SKM-1 (cell line): ENCODE measurements at regions not wholly inside any gene's neighbourhood (a gene's known extent, or its start where the extent isn't known, plus 50 kb on each side); places are given as distances from the start of the nearest gene placed in this dataset.

Source experiments
- DNase-seq: peaks from one replicate; lab custom pipeline; 2025; ENCODE audit not compliant: unreplicated experiment; lab: John Stamatoyannopoulos, UW

- DNase-seq = peak; percentile 32
Measured at GRCh38 chr20:19074828-19075516, 137.5 kb upstream of the SLC24A3 start.

- DNase-seq = no peak
Measured at GRCh38 chr20:19077370-19078220, 134.8 kb upstream of the SLC24A3 start.

GRCh38 chr20:19078448-19079373, 133.7 kb upstream of the SLC24A3 start:
- no peak for DNase-seq

GRCh38 chr20:19079536-19080299, 132.7 kb upstream of the SLC24A3 start:
- no peak for DNase-seq

- DNase-seq = no peak
Measured at GRCh38 chr20:19081937-19082336, 130.5 kb upstream of the SLC24A3 start.

- no peak for DNase-seq
Measured at GRCh38 chr20:19083136-19083621, 129.3 kb upstream of the SLC24A3 start.

- no peak for DNase-seq
Measured at GRCh38 chr20:19090332-19090731, 122.1 kb upstream of the SLC24A3 start.

GRCh38 chr20:19094959-19095541, 117.4 kb upstream of the SLC24A3 start:
- no peak for DNase-seq

GRCh38 chr20:19095762-19096161, 116.7 kb upstream of the SLC24A3 start:
- DNase-seq = no peak

GRCh38 chr20:19096843-19097242, 115.6 kb upstream of the SLC24A3 start:
- no peak for DNase-seq

- DNase-seq = no peak
Measured at GRCh38 chr20:19098117-19098516, 114.3 kb upstream of the SLC24A3 start.

- no peak for DNase-seq
Measured at GRCh38 chr20:19098806-19099578, 113.5 kb upstream of the SLC24A3 start.

- no peak for DNase-seq
Measured at GRCh38 chr20:19099596-19100545, 112.6 kb upstream of the SLC24A3 start.

- no peak for DNase-seq
Measured at GRCh38 chr20:19100975-19101374, 111.5 kb upstream of the SLC24A3 start.

- DNase-seq = no peak
Measured at GRCh38 chr20:19104186-19104585, 108.3 kb upstream of the SLC24A3 start.

GRCh38 chr20:19108155-19108554, 104.3 kb upstream of the SLC24A3 start:
- DNase-seq = no peak

GRCh38 chr20:19110285-19110684, 102.2 kb upstream of the SLC24A3 start:
- DNase-seq = no peak

GRCh38 chr20:19110881-19111460, 101.5 kb upstream of the SLC24A3 start:
- DNase-seq = no peak
